HL-60 (cell line): ENCODE measurements at regions not wholly inside any gene's neighbourhood (a gene's known extent, or its start where the extent isn't known, plus 50 kb on each side); places are given as distances from the start of the nearest gene placed in this dataset.
"Not testable (repeated sequence)": the region's sequence is repeated elsewhere in the genome, so short reads cannot be mapped to it uniquely, and the experiment has no call there.

Experiments
- DNase-seq, 2 experiments: peaks; one replicate each; pipeline ENCODE4 v3.0.0-alpha.2; 2010 to 2020; ENCODE audit warnings: low read depth in 1 of 2, low spot score in 1 of 2
- H3K27ac ChIP-seq: fragments of 250-450 bp; sonication (Bioruptor Pico); replicated peaks from 2 replicates; pipeline ENCODE4 v1.5.1; 2020; ENCODE audit warnings: mild to moderate bottlenecking, moderate library complexity
- H3K27me3 ChIP-seq: fragments of 250-450 bp; sonication (Bioruptor Pico); 2 replicates; pipeline ENCODE4 v1.5.1; 2021; ENCODE audit warnings: mild to moderate bottlenecking, moderate library complexity; ENCODE audit not compliant: insufficient read depth, poor library complexity, severe bottlenecking
- H3K4me3 ChIP-seq: replicated peaks from 2 replicates; pipeline ENCODE4 v1.5.1; 2011; ENCODE audit warnings: mild to moderate bottlenecking, control low read depth, low read length; ENCODE audit not compliant: insufficient read depth
- GABPA ChIP-seq: IDR thresholded peaks from 2 replicates; pipeline ENCODE4 v1.6.1; 2012; ENCODE audit warnings: low read depth
- POLR2AphosphoS5 ChIP-seq: IDR thresholded peaks from 2 replicates; pipeline ENCODE4 v1.6.1; 2012; ENCODE audit warnings: low read depth
- SPI1 ChIP-seq: IDR thresholded peaks from 2 replicates; pipeline ENCODE4 v1.6.1; 2012; ENCODE audit warnings: low read depth, mild to moderate bottlenecking, borderline replicate concordance
- TF ChIP-seq, protein P1 (sequence below): IDR thresholded peaks from one replicate; pipeline ENCODE4 v1.5.1; 2011; ENCODE audit warnings: low read length, control low read depth, inconsistent platforms; ENCODE audit not compliant: insufficient read depth
- TF ChIP-seq, protein P2 (sequence below): IDR thresholded peaks from 2 replicates; pipeline ENCODE4 v1.6.1; 2012; ENCODE audit warnings: low read depth; ENCODE audit not compliant: insufficient replicate concordance

- Histone ChIP-seq H3K27me3 (no peaks in the 10 kb centered on the region), H3K4me3 (no peak overlapping the region), H3K27ac (no peak overlapping the region)
- no peak for DNase-seq
- TF ChIP-seq GABPA = no peak
- TF ChIP-seq, protein P1, sequence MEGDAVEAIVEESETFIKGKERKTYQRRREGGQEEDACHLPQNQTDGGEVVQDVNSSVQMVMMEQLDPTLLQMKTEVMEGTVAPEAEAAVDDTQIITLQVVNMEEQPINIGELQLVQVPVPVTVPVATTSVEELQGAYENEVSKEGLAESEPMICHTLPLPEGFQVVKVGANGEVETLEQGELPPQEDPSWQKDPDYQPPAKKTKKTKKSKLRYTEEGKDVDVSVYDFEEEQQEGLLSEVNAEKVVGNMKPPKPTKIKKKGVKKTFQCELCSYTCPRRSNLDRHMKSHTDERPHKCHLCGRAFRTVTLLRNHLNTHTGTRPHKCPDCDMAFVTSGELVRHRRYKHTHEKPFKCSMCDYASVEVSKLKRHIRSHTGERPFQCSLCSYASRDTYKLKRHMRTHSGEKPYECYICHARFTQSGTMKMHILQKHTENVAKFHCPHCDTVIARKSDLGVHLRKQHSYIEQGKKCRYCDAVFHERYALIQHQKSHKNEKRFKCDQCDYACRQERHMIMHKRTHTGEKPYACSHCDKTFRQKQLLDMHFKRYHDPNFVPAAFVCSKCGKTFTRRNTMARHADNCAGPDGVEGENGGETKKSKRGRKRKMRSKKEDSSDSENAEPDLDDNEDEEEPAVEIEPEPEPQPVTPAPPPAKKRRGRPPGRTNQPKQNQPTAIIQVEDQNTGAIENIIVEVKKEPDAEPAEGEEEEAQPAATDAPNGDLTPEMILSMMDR = no peak
- TF ChIP-seq SPI1 = no peak
- TF ChIP-seq, protein P2, sequence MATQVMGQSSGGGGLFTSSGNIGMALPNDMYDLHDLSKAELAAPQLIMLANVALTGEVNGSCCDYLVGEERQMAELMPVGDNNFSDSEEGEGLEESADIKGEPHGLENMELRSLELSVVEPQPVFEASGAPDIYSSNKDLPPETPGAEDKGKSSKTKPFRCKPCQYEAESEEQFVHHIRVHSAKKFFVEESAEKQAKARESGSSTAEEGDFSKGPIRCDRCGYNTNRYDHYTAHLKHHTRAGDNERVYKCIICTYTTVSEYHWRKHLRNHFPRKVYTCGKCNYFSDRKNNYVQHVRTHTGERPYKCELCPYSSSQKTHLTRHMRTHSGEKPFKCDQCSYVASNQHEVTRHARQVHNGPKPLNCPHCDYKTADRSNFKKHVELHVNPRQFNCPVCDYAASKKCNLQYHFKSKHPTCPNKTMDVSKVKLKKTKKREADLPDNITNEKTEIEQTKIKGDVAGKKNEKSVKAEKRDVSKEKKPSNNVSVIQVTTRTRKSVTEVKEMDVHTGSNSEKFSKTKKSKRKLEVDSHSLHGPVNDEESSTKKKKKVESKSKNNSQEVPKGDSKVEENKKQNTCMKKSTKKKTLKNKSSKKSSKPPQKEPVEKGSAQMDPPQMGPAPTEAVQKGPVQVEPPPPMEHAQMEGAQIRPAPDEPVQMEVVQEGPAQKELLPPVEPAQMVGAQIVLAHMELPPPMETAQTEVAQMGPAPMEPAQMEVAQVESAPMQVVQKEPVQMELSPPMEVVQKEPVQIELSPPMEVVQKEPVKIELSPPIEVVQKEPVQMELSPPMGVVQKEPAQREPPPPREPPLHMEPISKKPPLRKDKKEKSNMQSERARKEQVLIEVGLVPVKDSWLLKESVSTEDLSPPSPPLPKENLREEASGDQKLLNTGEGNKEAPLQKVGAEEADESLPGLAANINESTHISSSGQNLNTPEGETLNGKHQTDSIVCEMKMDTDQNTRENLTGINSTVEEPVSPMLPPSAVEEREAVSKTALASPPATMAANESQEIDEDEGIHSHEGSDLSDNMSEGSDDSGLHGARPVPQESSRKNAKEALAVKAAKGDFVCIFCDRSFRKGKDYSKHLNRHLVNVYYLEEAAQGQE = no peak
- TF ChIP-seq POLR2AphosphoS5 = no peak
Observed at GRCh38 chr14:48319823-48320222, 644.4 kb upstream of the MDGA2 start.

GRCh38 chr14:48304729-48305128 is 629.3 kb upstream of the MDGA2 start:
- Histone ChIP-seq H3K4me3 (no peak overlapping the region), H3K27me3 (no peaks in the 10 kb centered on the region), H3K27ac (no peak overlapping the region)
- TF ChIP-seq GABPA (no peak), POLR2AphosphoS5 (no peak), SPI1 (no peak)
- TF ChIP-seq, protein P2 = no peak
- TF ChIP-seq, protein P1 = no peak
- no peak for DNase-seq

DNA sequence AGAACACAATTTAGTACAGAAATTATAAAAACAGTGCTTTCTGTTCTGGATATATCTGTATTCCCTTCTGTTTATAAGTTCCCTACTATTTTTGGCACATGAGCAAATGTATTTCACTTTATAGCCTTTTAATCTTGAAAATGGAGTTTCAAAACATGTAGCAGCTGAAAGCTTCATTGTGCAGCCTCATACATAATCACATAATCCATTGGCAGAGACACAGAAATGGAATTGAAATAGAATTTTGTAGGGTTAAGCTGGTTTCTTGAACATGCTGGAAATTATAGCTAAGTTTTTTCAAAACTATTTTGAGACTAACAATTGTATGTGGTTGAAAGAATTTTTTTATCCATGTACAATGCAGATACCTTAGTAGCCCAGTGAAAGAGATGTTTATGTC is 614.3 kb upstream of the MDGA2 start:
- no peak for DNase-seq
- no peak overlapping the region for H3K4me3 ChIP-seq
- H3K27ac ChIP-seq = no peak overlapping the region
- H3K27me3 ChIP-seq = no peaks in the 10 kb centered on the region
- TF ChIP-seq, protein P1 = no peak
- TF ChIP-seq, protein P2 = no peak
- TF ChIP-seq GABPA (no peak), SPI1 (no peak), POLR2AphosphoS5 (no peak)

GRCh38 chr14:48285217-48285616 is 609.8 kb upstream of the MDGA2 start:
- H3K27me3 ChIP-seq, H3K4me3 ChIP-seq, DNase-seq, H3K27ac ChIP-seq: not testable (repeated sequence)
